Activated B cell treated with CpG ODN at 0.5 μM for 24 hours (primary cell): ENCODE measurements at regions not wholly inside any gene's neighbourhood (a gene's known extent, or its start where the extent isn't known, plus 50 kb on each side); places are given as distances from the start of the nearest gene placed in this dataset.

Source experiments
- ATAC-seq: fragments of 200-7000 bp; cut with Tn5 transposase; one replicate; pipeline ENCODE4 v1.10.0; 2021; ENCODE audit warnings: low read depth, mild to moderate bottlenecking, moderate library complexity
- CTCF ChIA-PET: fragments of 350-600 bp; sonication (Branson Sonifier 250); formaldehyde crosslinking; loops from one replicate; lab custom pipeline; 2021; ENCODE audit warnings: antibody characterized with exemption; lab: Charles Lee
- POLR2A ChIA-PET: fragments of 350-600 bp; sonication (Branson Sonifier 250); formaldehyde crosslinking; loops from one replicate; lab custom pipeline; 2021; ENCODE audit warnings: antibody characterized with exemption; lab: Charles Lee
- DNase-seq: peaks from one replicate; pipeline ENCODE4 v3.0.0; 2022
- H3K27ac Mint-ChIP-seq: one replicate; pipeline ENCODE4 v1.8.0; 2020; ENCODE audit warnings: mixed read lengths
- H3K27me3 Mint-ChIP-seq: one replicate; pipeline ENCODE4 v1.8.0; 2021; ENCODE audit warnings: mixed read lengths
- H3K36me3 Mint-ChIP-seq: one replicate; pipeline ENCODE4 v1.8.0; 2021; ENCODE audit warnings: low read depth, mixed read lengths
- H3K4me1 Mint-ChIP-seq: one replicate; pipeline ENCODE4 v1.8.0; 2021; ENCODE audit warnings: mixed read lengths
- H3K4me3 Mint-ChIP-seq: one replicate; pipeline ENCODE4 v1.8.0; 2020; ENCODE audit warnings: mild to moderate bottlenecking, mixed read lengths
- H3K9me3 Mint-ChIP-seq: one replicate; pipeline ENCODE4 v1.8.0; 2020; ENCODE audit warnings: mixed read lengths
- intact Hi-C: fragments of 100-400 bp; cut with micrococcal nuclease; formaldehyde crosslinking; loops from one replicate; pipeline ENCODE4 v1.15.1; 2024
- TF ChIP-seq, protein P1 (sequence below): fragments of 200-600 bp; IDR thresholded peaks from one replicate; pipeline ENCODE4 v1.8.0; 2022; ENCODE audit warnings: antibody characterized with exemption, mild to moderate bottlenecking

DNA sequence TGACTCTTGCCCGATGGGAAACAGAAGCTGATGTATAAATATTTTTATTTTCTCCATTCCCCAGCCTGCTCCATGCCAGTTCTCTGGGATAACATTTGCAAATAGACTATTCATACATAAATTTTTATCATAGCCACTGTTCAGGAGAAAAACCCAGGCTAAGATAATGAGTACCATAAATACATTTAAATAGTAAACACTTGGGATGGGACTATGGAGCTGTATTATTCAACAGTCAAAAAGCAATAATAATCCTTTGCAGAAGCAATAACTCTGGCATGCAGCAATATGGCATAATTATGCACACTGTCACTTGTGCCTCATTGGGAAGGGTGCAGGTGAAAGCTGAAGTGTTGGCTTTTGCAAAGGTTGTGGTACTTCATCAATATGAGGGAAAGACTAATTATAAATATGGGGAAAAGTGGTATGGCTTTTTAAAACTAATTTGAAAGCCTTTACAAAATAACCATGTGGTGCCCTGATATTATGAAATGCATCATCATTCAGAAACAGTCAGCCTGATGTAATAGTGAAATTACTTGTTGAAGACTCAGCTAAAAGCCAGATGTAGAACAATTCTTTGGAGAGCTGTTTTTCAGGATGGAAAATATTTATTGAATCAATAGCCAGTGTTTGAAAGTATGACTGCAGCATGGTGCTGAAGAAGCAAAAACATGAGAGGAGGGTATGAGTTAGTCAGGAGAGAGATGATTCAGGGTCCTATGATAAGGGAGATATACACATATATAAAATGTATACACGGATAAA, 2476.7 kb downstream of the PCDH9 start:
- H3K36me3 Mint-ChIP-seq: no peaks in the 10 kb centered on the region
- no peaks in the 10 kb centered on the region for H3K27me3 Mint-ChIP-seq
- H3K4me1 Mint-ChIP-seq: no peaks in the 10 kb centered on the region
- ChIA-PET CTCF (no interaction called here), POLR2A (no interaction called here)
- TF ChIP-seq, protein P1, sequence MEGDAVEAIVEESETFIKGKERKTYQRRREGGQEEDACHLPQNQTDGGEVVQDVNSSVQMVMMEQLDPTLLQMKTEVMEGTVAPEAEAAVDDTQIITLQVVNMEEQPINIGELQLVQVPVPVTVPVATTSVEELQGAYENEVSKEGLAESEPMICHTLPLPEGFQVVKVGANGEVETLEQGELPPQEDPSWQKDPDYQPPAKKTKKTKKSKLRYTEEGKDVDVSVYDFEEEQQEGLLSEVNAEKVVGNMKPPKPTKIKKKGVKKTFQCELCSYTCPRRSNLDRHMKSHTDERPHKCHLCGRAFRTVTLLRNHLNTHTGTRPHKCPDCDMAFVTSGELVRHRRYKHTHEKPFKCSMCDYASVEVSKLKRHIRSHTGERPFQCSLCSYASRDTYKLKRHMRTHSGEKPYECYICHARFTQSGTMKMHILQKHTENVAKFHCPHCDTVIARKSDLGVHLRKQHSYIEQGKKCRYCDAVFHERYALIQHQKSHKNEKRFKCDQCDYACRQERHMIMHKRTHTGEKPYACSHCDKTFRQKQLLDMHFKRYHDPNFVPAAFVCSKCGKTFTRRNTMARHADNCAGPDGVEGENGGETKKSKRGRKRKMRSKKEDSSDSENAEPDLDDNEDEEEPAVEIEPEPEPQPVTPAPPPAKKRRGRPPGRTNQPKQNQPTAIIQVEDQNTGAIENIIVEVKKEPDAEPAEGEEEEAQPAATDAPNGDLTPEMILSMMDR: no peak
- H3K27ac Mint-ChIP-seq: no peak overlapping the region
- intact Hi-C loops: no loop called here
- ATAC-seq (no peak), DNase-seq (no peak)
- H3K9me3 Mint-ChIP-seq: peaks cover 6% of the 10 kb centered on the region
- H3K4me3 Mint-ChIP-seq: no peak overlapping the region

DNA sequence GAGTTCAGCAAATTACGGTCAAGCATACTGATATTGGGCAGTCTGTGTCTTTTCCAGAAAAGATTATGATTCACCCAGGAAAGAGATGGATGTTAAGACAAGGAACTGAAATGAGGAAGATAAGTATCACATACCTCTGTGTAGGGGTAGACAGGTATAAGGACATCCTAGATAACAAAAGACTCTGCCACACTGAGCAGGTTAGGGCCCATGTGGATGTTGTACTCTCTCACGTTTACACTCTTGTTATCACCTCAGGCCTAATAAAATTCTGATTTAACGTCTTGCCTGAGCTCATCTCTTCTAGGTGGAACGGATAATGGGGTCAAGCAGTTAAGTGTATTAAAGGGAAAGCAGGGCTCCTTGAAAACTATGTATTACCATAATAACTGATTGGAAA, 2480.8 kb downstream of the PCDH9 start:
- ATAC-seq: no peak
- TF ChIP-seq, protein P1: no peak

DNA sequence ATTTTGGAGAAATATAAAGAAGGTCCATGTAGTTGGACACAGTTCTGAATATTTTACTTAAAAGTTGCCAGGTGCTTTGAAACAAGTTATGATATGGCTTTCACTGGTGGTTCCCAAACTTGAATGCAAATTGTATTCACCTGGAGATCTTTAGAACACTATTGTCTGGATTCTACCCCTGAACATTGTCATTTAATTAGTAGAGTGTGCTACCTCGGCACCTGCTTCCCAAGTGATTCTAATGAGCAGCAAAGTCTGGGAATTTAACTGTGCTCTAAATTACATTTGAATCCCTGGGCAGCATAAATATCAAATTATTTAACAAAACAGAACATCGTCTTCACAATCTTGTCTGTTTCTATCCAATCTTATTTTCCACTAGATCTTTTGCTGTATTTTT, 2483.3 kb downstream of the PCDH9 start:
- TF ChIP-seq, protein P1: no peak
- Mint-ChIP-seq H3K4me3 (no peak overlapping the region), H3K36me3 (no peaks in the 10 kb centered on the region), H3K4me1 (no peaks in the 10 kb centered on the region), H3K27me3 (no peaks in the 10 kb centered on the region), H3K9me3 (peaks cover 4% of the 10 kb centered on the region), H3K27ac (no peak overlapping the region)
- ChIA-PET CTCF (no interaction called here), POLR2A (no interaction called here)
- ATAC-seq (no peak), DNase-seq (no peak)
- intact Hi-C loops: no loop called here

More for the DNA sequence above, 2480.8 kb downstream of the PCDH9 start:
- Mint-ChIP-seq H3K4me3 (no peak overlapping the region), H3K27me3 (no peaks in the 10 kb centered on the region), H3K9me3 (peaks cover 4% of the 10 kb centered on the region), H3K27ac (no peak overlapping the region), H3K4me1 (no peaks in the 10 kb centered on the region), H3K36me3 (no peaks in the 10 kb centered on the region)
- intact Hi-C loops: no loop called here
- ChIA-PET CTCF (no interaction called here), POLR2A (no interaction called here)
- DNase-seq: no peak

DNA sequence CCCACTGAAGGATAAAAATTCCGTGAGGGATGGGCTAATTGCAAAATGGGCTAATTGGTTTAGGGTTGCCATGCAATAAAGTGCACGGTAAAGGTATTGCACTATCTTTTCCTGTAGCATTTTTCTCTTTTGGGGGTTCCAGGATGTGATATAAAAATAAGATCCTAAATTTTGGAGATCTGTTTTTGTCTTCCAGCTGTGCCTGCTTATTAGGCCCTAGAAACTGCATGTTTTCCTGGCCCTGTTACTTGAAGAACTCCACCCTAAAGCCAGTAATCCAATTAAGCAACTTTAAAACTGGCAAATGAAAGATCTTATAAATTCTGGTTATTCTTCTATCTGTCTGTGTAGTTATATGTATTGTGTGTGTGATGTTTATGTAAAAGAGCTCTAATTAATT, 2489.6 kb downstream of the PCDH9 start:
- Mint-ChIP-seq H3K36me3 (no peaks in the 10 kb centered on the region), H3K27me3 (no peaks in the 10 kb centered on the region), H3K4me3 (no peak overlapping the region), H3K9me3 (peaks cover 6% of the 10 kb centered on the region), H3K27ac (no peak overlapping the region), H3K4me1 (no peaks in the 10 kb centered on the region)
- POLR2A ChIA-PET: no interaction called here
- CTCF ChIA-PET: no interaction called here
- DNase-seq (no peak), ATAC-seq (no peak)
- intact Hi-C loops: no loop called here
- TF ChIP-seq, protein P1: no peak

DNA sequence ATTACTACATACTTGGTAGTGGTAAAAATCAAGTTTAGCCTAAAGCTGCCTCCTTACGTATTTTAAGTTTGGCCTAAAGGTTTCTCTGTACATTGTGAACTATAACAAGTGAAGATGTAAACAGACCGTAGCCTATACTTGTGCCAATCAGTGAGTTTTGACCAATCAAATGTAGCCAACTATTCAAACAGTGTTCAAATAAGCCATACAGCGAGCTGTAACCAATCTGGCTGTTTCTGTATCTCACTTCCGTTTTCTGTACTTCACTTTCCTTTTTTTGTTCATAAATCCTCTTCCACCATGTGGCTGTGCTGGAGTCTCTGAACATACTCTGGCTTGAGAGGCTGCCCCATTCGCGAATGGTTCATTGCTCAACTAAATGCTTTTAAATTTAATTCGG, 2504.6 kb downstream of the PCDH9 start:
- TF ChIP-seq, protein P1: no peak
- Mint-ChIP-seq H3K4me3 (no peak overlapping the region), H3K9me3 (peaks cover 3% of the 10 kb centered on the region), H3K36me3 (no peaks in the 10 kb centered on the region), H3K4me1 (no peaks in the 10 kb centered on the region), H3K27ac (no peak overlapping the region), H3K27me3 (no peaks in the 10 kb centered on the region)
- ATAC-seq: no peak
- intact Hi-C loops: no loop called here
- CTCF ChIA-PET: no interaction called here
- POLR2A ChIA-PET: no interaction called here
- no peak for DNase-seq
